RCC 7860 (cell line): ENCODE measurements at regions not wholly inside any gene's neighbourhood (a gene's known extent, or its start where the extent isn't known, plus 50 kb on each side); places are given as distances from the start of the nearest gene placed in this dataset.
"Not testable (repeated sequence)": the region's sequence is repeated elsewhere in the genome, so short reads cannot be mapped to it uniquely, and the experiment has no call there.

Source experiments
- DNase-seq: peaks from one replicate; pipeline ENCODE4 v3.0.0-alpha.2; 2015; ENCODE audit warnings: low spot score
- FAIRE-seq: peaks from 2 replicates; lab custom pipeline; 2012; peaks lifted over from hg19 to GRCh38; lab: Jason Lieb, UNC

DNA sequence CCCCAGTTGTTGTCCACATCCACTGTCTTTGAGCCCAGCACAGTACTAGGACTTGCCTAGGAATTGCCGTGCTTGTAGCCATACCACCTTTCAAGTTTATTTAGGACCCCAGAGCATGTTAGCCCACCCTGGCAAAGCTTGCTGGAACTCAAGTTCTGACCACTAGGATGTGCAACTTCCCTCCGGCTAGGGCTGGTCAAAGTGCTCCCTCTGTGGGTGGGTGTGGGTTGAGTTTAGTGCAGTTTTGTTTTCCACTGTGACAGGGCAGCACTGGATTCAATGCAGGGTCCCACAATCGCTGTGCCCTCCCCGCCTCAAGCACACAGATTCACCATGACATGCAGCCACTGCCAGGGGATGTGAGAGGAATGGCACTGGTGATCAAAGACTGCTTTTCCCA, 96.0 kb downstream of the RASGEF1B start:
- FAIRE-seq (no peak), DNase-seq (no peak)

GRCh38 chr4:81369886-81370285, 101.8 kb downstream of the RASGEF1B start:
- FAIRE-seq, result no peak
- no peak for DNase-seq

GRCh38 chr4:81366779-81367178, 104.9 kb downstream of the RASGEF1B start:
- FAIRE-seq, result no peak

DNA sequence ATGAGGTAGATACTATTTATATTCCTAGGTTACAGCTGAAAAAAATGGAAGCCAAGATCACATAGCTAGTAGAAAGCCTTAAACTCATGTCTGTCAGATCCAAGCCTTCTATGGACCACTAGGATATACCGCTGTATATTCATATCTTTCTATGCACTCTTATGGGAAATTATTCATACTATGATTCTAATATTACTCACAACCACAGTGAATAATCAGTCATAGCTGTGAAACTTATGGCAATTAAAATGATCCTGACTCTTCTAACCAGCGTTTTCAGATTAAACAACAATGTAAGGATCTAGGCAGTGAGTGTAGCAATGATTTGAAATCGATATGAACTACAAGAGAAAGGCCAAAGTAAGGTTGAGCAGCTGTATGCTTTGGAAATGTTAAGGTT, 111.0 kb downstream of the RASGEF1B start:
- no peak for DNase-seq
- no peak for FAIRE-seq

More at GRCh38 chr4:81366779-81367178, 104.9 kb downstream of the RASGEF1B start:
- no peak for DNase-seq

DNA sequence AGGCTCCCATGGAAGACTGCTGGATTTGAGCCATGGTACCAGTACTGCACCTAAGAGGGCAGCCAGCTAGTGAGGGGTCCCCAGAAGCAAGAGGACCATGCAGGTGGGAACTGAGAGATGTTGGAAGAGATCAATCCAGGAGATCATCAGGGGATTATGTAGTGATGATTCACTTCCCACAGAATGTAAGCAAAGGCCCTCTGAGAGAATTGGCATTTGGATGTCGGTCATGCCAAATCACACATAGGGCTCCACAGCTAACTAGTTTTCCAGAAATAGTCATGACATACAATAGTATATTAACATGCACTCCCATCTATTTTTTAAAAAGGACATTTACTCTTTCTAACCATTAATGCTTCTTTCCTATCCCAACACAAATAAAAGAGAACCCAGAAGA, 112.5 kb downstream of the RASGEF1B start:
- FAIRE-seq (no peak), DNase-seq (no peak)

DNA sequence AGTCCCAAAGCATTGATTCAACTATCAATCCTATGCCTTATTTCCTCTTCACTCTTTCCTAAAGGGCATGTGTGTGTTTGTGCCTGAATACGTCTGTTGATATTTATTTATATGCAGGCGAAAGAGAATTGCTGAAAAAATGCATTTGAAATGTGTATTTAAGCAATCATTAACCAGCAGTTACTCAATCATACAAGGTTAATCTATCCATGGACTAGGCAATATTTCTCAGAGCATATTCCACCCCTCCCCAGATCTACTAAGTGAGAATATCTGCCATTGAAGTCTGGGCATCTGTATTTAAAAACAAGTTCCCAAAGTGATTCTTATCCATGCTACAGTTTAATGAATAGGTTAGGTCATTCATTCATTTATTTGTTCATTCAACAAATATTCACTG, 113.6 kb downstream of the RASGEF1B start:
- FAIRE-seq, result no peak

DNA sequence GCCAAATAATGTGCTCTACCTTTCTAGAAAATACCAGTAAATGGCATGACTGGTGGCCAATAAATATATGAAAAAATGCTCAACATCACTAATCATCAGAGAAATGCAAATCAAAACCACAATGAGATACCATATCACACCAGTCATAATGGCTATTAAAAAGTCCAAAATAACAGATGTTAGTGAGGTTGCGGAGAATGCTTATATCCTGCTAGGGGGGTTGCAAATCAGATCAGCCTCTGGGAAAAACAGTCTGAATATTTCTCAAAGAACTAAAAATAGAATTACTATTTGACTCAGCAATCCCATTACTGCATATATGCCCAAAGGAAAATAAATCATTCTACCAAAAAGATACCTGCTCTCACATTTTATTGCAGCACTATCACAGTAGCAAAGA, 115.1 kb downstream of the RASGEF1B start:
- DNase-seq, result no peak
- FAIRE-seq, result no peak

More for the DNA sequence above, 113.6 kb downstream of the RASGEF1B start:
- no peak for DNase-seq

GRCh38 chr4:81355136-81355535, 116.6 kb downstream of the RASGEF1B start:
- no peak for FAIRE-seq
- DNase-seq, result no peak

GRCh38 chr4:81353861-81354260, 117.8 kb downstream of the RASGEF1B start:
- FAIRE-seq (no peak), DNase-seq (no peak)

- FAIRE-seq, result no peak
These were observed 119.3 kb downstream of the RASGEF1B start for GRCh38 chr4:81352446-81352835.

DNA sequence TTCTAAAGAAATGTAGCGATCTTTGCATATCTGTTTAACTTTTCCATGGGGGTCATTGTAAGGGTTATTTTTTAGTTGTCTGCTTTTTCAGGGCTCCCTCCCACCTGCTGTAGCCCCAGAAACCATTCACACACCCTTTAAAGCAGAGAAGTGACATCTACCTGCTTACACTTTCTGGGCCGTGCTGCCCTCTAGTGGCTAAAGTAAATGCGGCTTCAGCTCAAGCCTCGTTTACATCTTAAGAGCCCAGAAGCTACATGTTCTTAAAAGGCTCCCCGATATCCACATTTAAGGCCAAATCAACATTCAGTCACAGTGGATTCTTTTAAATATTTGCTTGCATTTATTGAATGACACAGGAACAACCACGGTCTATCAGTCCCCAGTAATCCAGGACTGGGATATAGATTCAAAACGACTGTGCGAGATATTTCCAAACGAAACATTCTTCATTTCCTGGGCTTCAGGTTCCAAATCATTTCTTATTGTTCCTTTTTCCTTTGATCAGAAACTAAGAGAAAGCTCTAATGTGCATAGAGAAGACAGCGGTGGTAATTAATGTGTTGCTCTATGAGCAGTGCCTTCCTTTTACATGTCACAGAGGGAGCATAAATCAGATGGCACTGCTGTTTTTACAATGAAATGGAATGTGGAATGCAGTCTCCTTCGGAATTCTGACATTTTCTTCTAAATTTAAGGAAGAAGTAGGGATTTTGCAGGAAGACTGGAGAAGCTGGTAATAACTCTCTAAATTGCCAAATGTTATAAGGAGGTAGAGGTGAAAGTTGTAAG, 119.9 kb downstream of the RASGEF1B start:
- FAIRE-seq, result no peak
- peak; percentile 19 for DNase-seq

More at GRCh38 chr4:81352446-81352835, 119.3 kb downstream of the RASGEF1B start:
- no peak for DNase-seq

DNA sequence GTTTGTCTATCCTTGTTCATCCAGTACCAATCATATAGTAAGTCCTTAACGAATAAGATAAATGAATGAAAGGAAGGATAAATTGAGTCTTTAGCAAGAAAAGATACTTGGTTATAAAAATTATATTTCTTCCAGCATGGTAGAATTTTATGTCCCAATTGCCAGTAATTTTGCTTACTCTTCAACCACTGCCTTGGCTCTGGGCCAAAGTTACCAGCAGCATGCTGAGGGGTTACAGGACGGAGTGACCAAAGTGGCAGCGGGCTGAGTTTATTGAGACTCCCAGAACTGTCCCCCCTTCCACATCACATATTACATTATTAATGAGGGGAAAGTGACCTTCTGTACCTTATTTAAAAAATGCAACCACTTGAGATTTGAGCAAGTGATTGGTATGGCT, 121.7 kb downstream of the RASGEF1B start:
- DNase-seq (no peak), FAIRE-seq (no peak)

GRCh38 chr4:81348778-81349094, 123.0 kb downstream of the RASGEF1B start:
- FAIRE-seq, result no peak
- no peak for DNase-seq

- no peak for FAIRE-seq
These were observed 123.5 kb downstream of the RASGEF1B start for GRCh38 chr4:81348086-81348777.

GRCh38 chr4:81346719-81347118, 125.0 kb downstream of the RASGEF1B start:
- DNase-seq, result no peak
- FAIRE-seq, result no peak

More at GRCh38 chr4:81348086-81348777, 123.5 kb downstream of the RASGEF1B start:
- no peak for DNase-seq

DNA sequence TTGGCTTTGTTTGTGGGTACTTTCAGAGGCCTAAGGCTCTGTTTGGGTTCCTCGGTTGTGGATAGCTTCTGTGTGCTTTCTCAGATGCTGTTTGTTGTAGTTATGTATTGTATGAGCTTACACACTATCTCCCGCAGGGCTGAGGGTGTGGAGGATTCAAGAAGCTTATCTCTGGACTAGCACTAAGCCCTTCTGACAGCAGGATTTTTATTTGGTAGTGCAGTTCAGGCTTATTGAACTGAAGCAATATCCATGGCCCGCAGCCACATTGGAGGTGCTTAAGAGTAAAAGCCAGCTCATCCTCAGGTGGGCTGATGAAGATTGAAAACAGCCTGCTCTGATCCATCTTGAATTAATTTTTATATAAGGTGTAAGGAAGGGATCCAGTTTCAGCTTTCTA, 128.2 kb downstream of the RASGEF1B start:
- FAIRE-seq (no peak), DNase-seq (no peak)

DNA sequence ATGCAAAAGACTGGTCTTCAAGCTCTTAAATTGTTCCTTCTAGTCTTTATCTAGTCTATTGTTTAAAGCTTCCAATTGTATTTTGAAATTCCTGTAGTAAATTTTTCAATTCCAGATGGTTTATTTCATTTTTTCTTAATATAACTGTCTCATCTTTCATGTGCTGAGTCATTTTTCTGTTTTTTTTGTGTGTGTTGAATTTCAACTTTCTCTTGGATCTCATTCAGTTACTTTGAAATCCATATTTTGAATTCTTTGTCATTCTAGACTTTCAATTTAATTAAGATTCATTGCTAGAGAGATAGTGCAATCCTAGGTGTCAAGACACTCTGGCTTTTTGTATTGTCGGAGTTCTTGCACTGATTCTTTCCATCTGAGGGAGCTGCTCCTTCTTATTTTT, 128.0 kb upstream of the PRKG2 start:
- no peak for FAIRE-seq
- no peak for DNase-seq

GRCh38 chr4:81337211-81337610, 122.2 kb upstream of the PRKG2 start:
- no peak for DNase-seq
- no peak for FAIRE-seq

- no peak for FAIRE-seq
- no peak for DNase-seq
These were observed 120.3 kb upstream of the PRKG2 start for GRCh38 chr4:81335122-81335912.

DNA sequence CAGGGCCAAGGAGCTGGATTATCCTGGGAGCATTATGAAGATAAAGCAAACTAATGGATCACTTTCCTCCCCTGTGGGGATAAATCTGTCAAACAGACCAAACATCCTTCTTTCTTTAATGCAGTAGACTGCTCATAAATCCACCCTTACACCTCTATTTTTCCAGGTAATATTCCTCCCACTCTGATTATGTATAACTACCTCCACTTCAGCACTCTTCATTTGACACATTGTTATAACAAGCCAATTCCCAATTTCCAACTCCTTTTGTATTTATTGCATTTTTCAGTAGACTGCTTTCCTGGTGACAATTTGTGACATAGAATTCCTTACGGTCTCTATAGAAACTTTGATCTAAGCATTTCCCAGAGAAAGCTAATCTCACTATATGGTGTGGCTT, 115.0 kb upstream of the PRKG2 start:
- no peak for DNase-seq
- no peak for FAIRE-seq

GRCh38 chr4:81326581-81326980, 111.6 kb upstream of the PRKG2 start:
- no peak for FAIRE-seq
- DNase-seq, result no peak

- not testable (repeated sequence) for DNase-seq, FAIRE-seq
These were observed 109.6 kb upstream of the PRKG2 start for GRCh38 chr4:81324594-81324993.
